GM12878 (cell line): ENCODE measurements at regions not wholly inside any gene's neighbourhood (a gene's known extent, or its start where the extent isn't known, plus 50 kb on each side); places are given as distances from the start of the nearest gene placed in this dataset.
"Not testable (repeated sequence)": the region's sequence is repeated elsewhere in the genome, so short reads cannot be mapped to it uniquely, and the experiment has no call there.

ENCODE experiments used
- ATAC-seq: fragments of 200-7000 bp; cut with Tn5 transposase; 3 replicates; pipeline ENCODE4 v1.9.1; 2020; ENCODE audit warnings: mild to moderate bottlenecking, moderate library complexity
- BruUV-seq: library from RNA; stranded (reverse); fragments of 400-500 nt; replicated peaks from 2 replicates; lab custom pipeline; 2021; lab: Mats Ljungman, UMichigan
- CTCF ChIA-PET: fragments of 300-600 bp; sonication (Branson Sonifier 250); formaldehyde crosslinking; extraction: SDS; loops from one replicate; lab custom pipeline; 2021; ENCODE audit warnings: inconsistent platforms; lab: Yijun Ruan, JAX
- POLR2A ChIA-PET: fragments of 350-600 bp; formaldehyde crosslinking; extraction: SDS; loops from one replicate; lab custom pipeline; 2021; ENCODE audit warnings: inconsistent platforms; lab: Charles Lee
- RAD21 ChIA-PET: fragments of 300-600 bp; sonication (Branson Sonifier 250); formaldehyde crosslinking; loops from one replicate; lab custom pipeline; 2023; ENCODE audit warnings: antibody characterized with exemption; ENCODE audit not compliant: unreplicated experiment; lab: Charles Lee
- SMC1A ChIA-PET: fragments of 300-600 bp; sonication (Branson Sonifier 250); formaldehyde crosslinking; loops from one replicate; lab custom pipeline; 2023; ENCODE audit not compliant: unreplicated experiment, uncharacterized antibody; lab: Charles Lee
- DNase-seq: peaks from one replicate; pipeline ENCODE4 v3.0.0-alpha.2; 2011; ENCODE audit warnings: low read depth, low spot score
- FAIRE-seq: peaks from 3 replicates; lab custom pipeline; 2011; peaks lifted over from hg19 to GRCh38; lab: Jason Lieb, UNC
- H2AFZ ChIP-seq: 2 replicates; pipeline ENCODE4 v1.6.0; 2011; ENCODE audit warnings: low read depth, low read length, control low read depth; ENCODE audit not compliant: control insufficient read depth
- H3K27ac ChIP-seq: 2 replicates; pipeline ENCODE4 v1.5.1; 2011; ENCODE audit warnings: control low read depth; ENCODE audit not compliant: control insufficient read depth, insufficient read depth
- H3K27me3 ChIP-seq, 2 experiments: replicated peaks in 1 of 2; 2 replicates each; pipeline versions ENCODE4 v1.6.0 to v1.6.1; 2011; ENCODE audit warnings: low read length in 1 of 2; ENCODE audit not compliant: control insufficient read depth in 2 of 2, insufficient read depth in 2 of 2
- H3K36me3 ChIP-seq, 2 experiments: 2 replicates each; pipeline ENCODE4 v1.5.1; 2011; ENCODE audit warnings: low read length in 1 of 2; ENCODE audit not compliant: control insufficient read depth in 2 of 2, insufficient read depth in 2 of 2
- H3K4me1 ChIP-seq: 2 replicates; pipeline ENCODE4 v1.6.1; 2011; ENCODE audit warnings: mild to moderate bottlenecking, low read length, moderate library complexity, mixed read lengths; ENCODE audit not compliant: control insufficient read depth, insufficient read depth
- H3K4me2 ChIP-seq: 2 replicates; pipeline ENCODE4 v1.6.0; 2011; ENCODE audit warnings: control low read depth; ENCODE audit not compliant: control insufficient read depth, insufficient read depth
- H3K4me3 ChIP-seq: fragments of 200-600 bp; sonication (generic); 2 replicates; pipeline ENCODE4 v1.5.1; 2016
- H3K79me2 ChIP-seq: 2 replicates; pipeline ENCODE4 v1.6.0; 2011; ENCODE audit warnings: low read length; ENCODE audit not compliant: control insufficient read depth, insufficient read depth
- H3K9ac ChIP-seq: 2 replicates; pipeline ENCODE4 v1.8.0; 2011; ENCODE audit warnings: low read length, control low read depth, mixed read lengths; ENCODE audit not compliant: control insufficient read depth, insufficient read depth
- H3K9me3 ChIP-seq: replicated peaks from 3 replicates; pipeline ENCODE4 v1.5.1; 2011; ENCODE audit warnings: mild to moderate bottlenecking, low read length; ENCODE audit not compliant: control insufficient read depth, insufficient read depth
- H4K20me1 ChIP-seq: 2 replicates; pipeline ENCODE4 v1.6.0; 2011; ENCODE audit not compliant: control insufficient read depth, insufficient read depth
- CTCF ChIP-seq, 3 experiments: IDR thresholded peaks in 2 of 3; conservative IDR thresholded peaks in 1 of 3; 2 replicates each; pipeline ENCODE4 v1.5.1; 2011; ENCODE audit warnings: low read depth in 3 of 3, low read length in 3 of 3, mild to moderate bottlenecking in 3 of 3, control low read depth in 2 of 3, moderate library complexity in 2 of 3, inconsistent platforms in 1 of 3, mixed read lengths in 1 of 3; ENCODE audit not compliant: control insufficient read depth in 2 of 3, insufficient read depth in 1 of 3; ENCODE audit errors: extremely low read depth in 1 of 3
- EED ChIP-seq: sonication (generic); IDR thresholded peaks from 2 replicates; pipeline ENCODE4 v1.6.1; 2016; ENCODE audit warnings: antibody characterized with exemption, low read depth
- GATAD2B ChIP-seq: fragments of 450-650 bp; conservative IDR thresholded peaks from 2 replicates; pipeline ENCODE4 v1.6.1; 2017; ENCODE audit warnings: low read depth, mild to moderate bottlenecking, moderate library complexity
- IKZF1 ChIP-seq: fragments of 450-650 bp; conservative IDR thresholded peaks from 2 replicates; pipeline ENCODE4 v1.6.1; 2017; ENCODE audit warnings: antibody characterized with exemption, mild to moderate bottlenecking
- IKZF2 ChIP-seq, 2 experiments: fragments of 450-650 bp; IDR thresholded peaks; 2 replicates each; pipeline ENCODE4 v1.6.1; 2017; ENCODE audit warnings: mild to moderate bottlenecking in 2 of 2, moderate library complexity in 2 of 2
- MTA2 ChIP-seq: fragments of 450-650 bp; IDR thresholded peaks from 2 replicates; pipeline ENCODE4 v1.6.1; 2016; ENCODE audit warnings: low read depth, mild to moderate bottlenecking, moderate library complexity
- PAX5 ChIP-seq: IDR thresholded peaks from 2 replicates; pipeline ENCODE4 v1.6.1; 2011; ENCODE audit warnings: low read depth, low read length, borderline replicate concordance
- RAD51 ChIP-seq: fragments of 450-650 bp; IDR thresholded peaks from 2 replicates; pipeline ENCODE4 v1.6.1; 2016; ENCODE audit warnings: moderate library complexity, mild to moderate bottlenecking, inconsistent platforms
- RUNX3 ChIP-seq: IDR thresholded peaks from 2 replicates; pipeline ENCODE4 v1.6.1; 2012; ENCODE audit warnings: low read length, inconsistent platforms
- SMARCA5 ChIP-seq: fragments of 450-650 bp; IDR thresholded peaks from 2 replicates; pipeline ENCODE4 v1.6.1; 2017; ENCODE audit warnings: mild to moderate bottlenecking
- SPI1 ChIP-seq: IDR thresholded peaks from 2 replicates; pipeline ENCODE4 v1.6.1; 2011; ENCODE audit warnings: low read depth, mild to moderate bottlenecking, low read length, moderate library complexity, borderline replicate concordance; ENCODE audit not compliant: insufficient read depth
- TCF7 ChIP-seq: IDR thresholded peaks from 2 replicates; pipeline ENCODE4 v1.6.1; 2014; ENCODE audit warnings: antibody characterized with exemption, borderline replicate concordance
- ZNF217 ChIP-seq: fragments of 450-650 bp; IDR thresholded peaks from 2 replicates; pipeline ENCODE4 v1.6.1; 2017; ENCODE audit warnings: antibody characterized with exemption, mild to moderate bottlenecking
- WGBS: methylation state at CpG from one replicate; pipeline ENCODE4 v1.1.6; 2016; ENCODE audit warnings: low lambda C conversion rate; ENCODE audit not compliant: insufficient replicate concordance, insufficient coverage; ENCODE audit errors: missing lambda C conversion rate; 5-methylcytosine and 5-hydroxymethylcytosine counted together
- in situ Hi-C: fragments of 300-500 bp; cut with MboI; formaldehyde crosslinking; loops from 9 replicates; pipeline ENCODE4 v1.14.3; 2018; ENCODE audit warnings: mixed read lengths
- intact Hi-C: fragments of 100-400 bp; cut with micrococcal nuclease; formaldehyde crosslinking; loops from one replicate; pipeline ENCODE4 v1.14.2; 2022; ENCODE audit not compliant: unreplicated experiment
- TF ChIP-seq, protein P1 (sequence below): fragments of 450-650 bp; IDR thresholded peaks from 2 replicates; pipeline ENCODE4 v1.6.1; 2017; ENCODE audit warnings: mild to moderate bottlenecking, moderate library complexity
- TF ChIP-seq, protein P2 (sequence below): fragments of 450-650 bp; IDR thresholded peaks from 2 replicates; pipeline ENCODE4 v1.6.1; 2016; ENCODE audit warnings: mild to moderate bottlenecking

GRCh38 chr16:10258930-10259603, 76.8 kb upstream of the GRIN2A start:
- H3K9ac ChIP-seq, H3K4me3 ChIP-seq, BruUV-seq, FAIRE-seq, H4K20me1 ChIP-seq, H3K36me3 ChIP-seq, H3K79me2 ChIP-seq, H3K9me3 ChIP-seq, H3K27me3 ChIP-seq: not testable (repeated sequence)
- in situ Hi-C loops (loop anchor here (5.0 kb wide), 2 partner anchors 248 to 478 kb away; no protein-coding TSS in a partner anchor), intact Hi-C loops (loop anchor here (1.0 to 5.0 kb wide), 3 partner anchors 38 to 1002 kb away; no protein-coding TSS in a partner anchor)
- DNase-seq: peak; percentile 49
- Histone ChIP-seq H3K27ac (peak overlapping the region; percentile 50; the same call in 1 of the 2 replicates), H3K4me1 (peaks cover 19% of the 10 kb centered on the region), H3K4me2 (peak overlapping the region; percentile 44; the same call in 1 of the 2 replicates), H2AFZ (peak overlapping the region; percentile 5; the same call in 1 of the 2 replicates)
- RAD21 ChIA-PET: interaction anchor here (0.8 to 6.1 kb wide), 7 partner anchors 8 to 251 kb away, joined by 3 to 71 read pairs (median 19); no protein-coding TSS in a partner anchor
- CTCF ChIA-PET: interaction anchor here (0.7 to 12.8 kb wide), 6 partner anchors 38 to 256 kb away, joined by 3 to 196 read pairs (median 12); no protein-coding TSS in a partner anchor
- POLR2A ChIA-PET: interaction anchor here (0.6 to 1.7 kb wide), 3 partner anchors 48 to 135 kb away, joined by 3 to 6 read pairs (median 4); no protein-coding TSS in a partner anchor
- 45% methylated on average over 10 of the region's 10 CpGs for WGBS
- SMC1A ChIA-PET: interaction anchor here (1.5 to 15.1 kb wide), 7 partner anchors 9 to 477 kb away, joined by 3 to 193 read pairs (median 7); no protein-coding TSS in a partner anchor
- ATAC-seq: peak; percentile 12; the same call in 2 of the 3 replicates
- TF ChIP-seq CTCF (IDR thresholded peaks at IDR 0.05 in 2 of 3, conservative IDR thresholded peaks at IDR 0.05 in 1 of 3; ENCODE audit: control insufficient read depth in 2 of 3, extremely low read depth in 1 of 3, insufficient read depth in 1 of 3, low read depth in 3 of 3, low read length in 3 of 3): peak in 2 of 3 experiments; percentile 11 to 30; a peak in 1 of 6 replicates
- 0 out of 2 replicates have a peak, but pooled peaks have one; percentile 8 for TF ChIP-seq SMARCA5
- TF ChIP-seq, protein P1, sequence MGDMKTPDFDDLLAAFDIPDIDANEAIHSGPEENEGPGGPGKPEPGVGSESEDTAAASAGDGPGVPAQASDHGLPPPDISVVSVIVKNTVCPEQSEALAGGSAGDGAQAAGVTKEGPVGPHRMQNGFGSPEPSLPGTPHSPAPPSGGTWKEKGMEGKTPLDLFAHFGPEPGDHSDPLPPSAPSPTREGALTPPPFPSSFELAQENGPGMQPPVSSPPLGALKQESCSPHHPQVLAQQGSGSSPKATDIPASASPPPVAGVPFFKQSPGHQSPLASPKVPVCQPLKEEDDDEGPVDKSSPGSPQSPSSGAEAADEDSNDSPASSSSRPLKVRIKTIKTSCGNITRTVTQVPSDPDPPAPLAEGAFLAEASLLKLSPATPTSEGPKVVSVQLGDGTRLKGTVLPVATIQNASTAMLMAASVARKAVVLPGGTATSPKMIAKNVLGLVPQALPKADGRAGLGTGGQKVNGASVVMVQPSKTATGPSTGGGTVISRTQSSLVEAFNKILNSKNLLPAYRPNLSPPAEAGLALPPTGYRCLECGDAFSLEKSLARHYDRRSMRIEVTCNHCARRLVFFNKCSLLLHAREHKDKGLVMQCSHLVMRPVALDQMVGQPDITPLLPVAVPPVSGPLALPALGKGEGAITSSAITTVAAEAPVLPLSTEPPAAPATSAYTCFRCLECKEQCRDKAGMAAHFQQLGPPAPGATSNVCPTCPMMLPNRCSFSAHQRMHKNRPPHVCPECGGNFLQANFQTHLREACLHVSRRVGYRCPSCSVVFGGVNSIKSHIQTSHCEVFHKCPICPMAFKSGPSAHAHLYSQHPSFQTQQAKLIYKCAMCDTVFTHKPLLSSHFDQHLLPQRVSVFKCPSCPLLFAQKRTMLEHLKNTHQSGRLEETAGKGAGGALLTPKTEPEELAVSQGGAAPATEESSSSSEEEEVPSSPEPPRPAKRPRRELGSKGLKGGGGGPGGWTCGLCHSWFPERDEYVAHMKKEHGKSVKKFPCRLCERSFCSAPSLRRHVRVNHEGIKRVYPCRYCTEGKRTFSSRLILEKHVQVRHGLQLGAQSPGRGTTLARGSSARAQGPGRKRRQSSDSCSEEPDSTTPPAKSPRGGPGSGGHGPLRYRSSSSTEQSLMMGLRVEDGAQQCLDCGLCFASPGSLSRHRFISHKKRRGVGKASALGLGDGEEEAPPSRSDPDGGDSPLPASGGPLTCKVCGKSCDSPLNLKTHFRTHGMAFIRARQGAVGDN: 0 out of 2 replicates have a peak, but pooled peaks have one; percentile 43
- TF ChIP-seq RUNX3: peak; percentile 57; the same call in 1 of the 2 replicates
- TF ChIP-seq SPI1: peak; percentile 50
- peak; percentile 79 for TF ChIP-seq EED
- TF ChIP-seq TCF7: peak; percentile 93
- TF ChIP-seq IKZF1: peak; percentile 78
- 0 out of 2 replicates have a peak, but pooled peaks have one; percentile 33 for TF ChIP-seq ZNF217
- peak; percentile 82 to 87 for TF ChIP-seq IKZF2 (IDR thresholded peaks at IDR 0.05)
- TF ChIP-seq RAD51: peak; percentile 80
- TF ChIP-seq, protein P2, sequence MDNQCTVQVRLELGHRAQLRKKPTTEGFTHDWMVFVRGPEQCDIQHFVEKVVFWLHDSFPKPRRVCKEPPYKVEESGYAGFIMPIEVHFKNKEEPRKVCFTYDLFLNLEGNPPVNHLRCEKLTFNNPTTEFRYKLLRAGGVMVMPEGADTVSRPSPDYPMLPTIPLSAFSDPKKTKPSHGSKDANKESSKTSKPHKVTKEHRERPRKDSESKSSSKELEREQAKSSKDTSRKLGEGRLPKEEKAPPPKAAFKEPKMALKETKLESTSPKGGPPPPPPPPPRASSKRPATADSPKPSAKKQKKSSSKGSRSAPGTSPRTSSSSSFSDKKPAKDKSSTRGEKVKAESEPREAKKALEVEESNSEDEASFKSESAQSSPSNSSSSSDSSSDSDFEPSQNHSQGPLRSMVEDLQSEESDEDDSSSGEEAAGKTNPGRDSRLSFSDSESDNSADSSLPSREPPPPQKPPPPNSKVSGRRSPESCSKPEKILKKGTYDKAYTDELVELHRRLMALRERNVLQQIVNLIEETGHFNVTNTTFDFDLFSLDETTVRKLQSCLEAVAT: 0 out of 2 replicates have a peak, but pooled peaks have one; percentile 22
- peak; percentile 50; the same call in 1 of the 2 replicates for TF ChIP-seq MTA2
- peak; percentile 83; the same call in 1 of the 2 replicates for TF ChIP-seq PAX5
- 0 out of 2 replicates have a peak, but pooled peaks have one; percentile 28 for TF ChIP-seq GATAD2B
